GM21526 (cell line): ENCODE measurements at regions not wholly inside any gene's neighbourhood (a gene's known extent, or its start where the extent isn't known, plus 50 kb on each side); places are given as distances from the start of the nearest gene placed in this dataset.

ENCODE experiments used
- ATAC-seq: cut with Tn5 transposase; IDR thresholded peaks from one replicate; pipeline ENCODE4 v1.9.1; 2021; ENCODE audit warnings: moderate library complexity; ENCODE audit not compliant: unreplicated experiment, low FRiP score

- no peak for ATAC-seq
Measured at GRCh38 chr20:21918398-21918797, 212.9 kb downstream of the PAX1 start.

GRCh38 chr20:21902391-21902790 is 196.9 kb downstream of the PAX1 start:
- ATAC-seq: no peak

GRCh38 chr20:21901470-21902275 is 196.2 kb downstream of the PAX1 start:
- no peak for ATAC-seq

GRCh38 chr20:21900431-21900830 is 195.0 kb downstream of the PAX1 start:
- ATAC-seq: no peak

GRCh38 chr20:21874921-21875320 is 169.5 kb downstream of the PAX1 start:
- ATAC-seq: no peak

GRCh38 chr20:21874127-21874526 is 168.7 kb downstream of the PAX1 start:
- ATAC-seq: no peak

GRCh38 chr20:21873291-21873690 is 167.8 kb downstream of the PAX1 start:
- no peak for ATAC-seq

GRCh38 chr20:21867811-21868210 is 162.3 kb downstream of the PAX1 start:
- no peak for ATAC-seq

GRCh38 chr20:21867353-21867752 is 161.9 kb downstream of the PAX1 start:
- ATAC-seq: no peak

GRCh38 chr20:21862956-21863355 is 157.5 kb downstream of the PAX1 start:
- ATAC-seq: no peak

- ATAC-seq: no peak
Measured at GRCh38 chr20:21862259-21862946, 156.9 kb downstream of the PAX1 start.

- no peak for ATAC-seq
Measured at GRCh38 chr20:21840991-21841390, 135.5 kb downstream of the PAX1 start.

GRCh38 chr20:21839982-21840381 is 134.5 kb downstream of the PAX1 start:
- ATAC-seq: no peak

- no peak for ATAC-seq
Measured at GRCh38 chr20:21836346-21836745, 130.9 kb downstream of the PAX1 start.

- ATAC-seq: no peak
Measured at GRCh38 chr20:21835042-21835441, 129.6 kb downstream of the PAX1 start.

- ATAC-seq: no peak
Measured at GRCh38 chr20:21832442-21833385, 127.2 kb downstream of the PAX1 start.

- ATAC-seq: no peak
Measured at GRCh38 chr20:21826976-21827375, 121.5 kb downstream of the PAX1 start.

GRCh38 chr20:21821358-21821757 is 115.9 kb downstream of the PAX1 start:
- ATAC-seq: no peak

GRCh38 chr20:21820688-21821087 is 115.2 kb downstream of the PAX1 start:
- ATAC-seq: no peak

- no peak for ATAC-seq
Measured at GRCh38 chr20:21820045-21820444, 114.6 kb downstream of the PAX1 start.

- ATAC-seq: no peak
Measured at GRCh38 chr20:21812379-21812778, 106.9 kb downstream of the PAX1 start.
